HG02852 (cell line): ENCODE measurements at regions not wholly inside any gene's neighbourhood (a gene's known extent, or its start where the extent isn't known, plus 50 kb on each side); places are given as distances from the start of the nearest gene placed in this dataset.
"Not testable (repeated sequence)": the region's sequence is repeated elsewhere in the genome, so short reads cannot be mapped to it uniquely, and the experiment has no call there.

Experiments used
- ATAC-seq: cut with Tn5 transposase; IDR thresholded peaks from one replicate; pipeline ENCODE4 v1.9.1; 2021; ENCODE audit warnings: mild to moderate bottlenecking, moderate library complexity; ENCODE audit not compliant: unreplicated experiment

DNA sequence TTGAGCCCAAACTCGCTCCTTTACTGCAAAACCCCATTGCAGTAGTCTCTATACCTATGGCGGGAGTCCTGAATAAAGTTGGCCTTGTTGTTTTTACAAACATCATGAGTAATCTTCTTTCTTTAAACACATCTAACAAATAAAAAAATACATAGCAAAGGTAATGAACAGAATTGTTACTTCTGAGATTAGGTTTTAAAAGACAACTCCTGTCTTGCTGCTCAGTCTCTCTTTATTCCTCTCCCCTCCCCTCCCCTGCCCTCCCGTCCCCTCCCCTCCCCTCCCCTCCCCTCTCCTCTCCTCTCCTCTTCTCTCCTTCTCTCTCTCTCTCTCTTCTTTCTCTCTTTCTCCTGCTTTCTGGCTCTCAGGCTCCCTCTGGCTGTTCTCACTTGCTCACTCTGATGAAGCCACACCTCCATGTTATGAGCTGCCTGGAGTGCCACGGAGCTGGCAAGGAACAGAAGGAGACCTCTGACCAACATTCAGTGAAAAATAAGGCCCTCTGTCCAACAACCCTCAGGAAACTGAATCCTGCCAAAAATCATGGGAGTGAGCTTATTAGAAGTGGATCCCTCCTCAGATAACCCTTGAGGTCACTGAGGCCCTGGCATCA is 300.7 kb upstream of the MIR17HG start:
- ATAC-seq, result no peak

DNA sequence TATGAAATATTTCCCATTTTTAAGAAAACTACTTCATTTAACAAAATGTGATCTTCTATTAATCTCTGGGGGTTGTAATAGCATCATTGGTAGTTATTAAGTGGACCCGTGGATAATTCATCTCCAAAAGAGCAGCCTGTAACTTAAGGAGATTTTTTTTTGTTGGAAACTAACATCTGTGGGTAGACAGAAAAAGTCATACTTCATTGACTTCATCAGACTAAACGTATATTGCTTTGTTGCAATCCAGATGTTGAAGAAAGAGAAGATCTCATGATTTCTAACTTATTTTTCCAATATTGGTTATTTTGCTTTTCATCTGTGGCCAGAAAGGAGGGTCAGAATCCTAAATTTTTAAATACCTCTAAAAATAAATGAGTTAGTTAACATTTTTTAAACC is 296.5 kb upstream of the MIR17HG start:
- ATAC-seq, result no peak

DNA sequence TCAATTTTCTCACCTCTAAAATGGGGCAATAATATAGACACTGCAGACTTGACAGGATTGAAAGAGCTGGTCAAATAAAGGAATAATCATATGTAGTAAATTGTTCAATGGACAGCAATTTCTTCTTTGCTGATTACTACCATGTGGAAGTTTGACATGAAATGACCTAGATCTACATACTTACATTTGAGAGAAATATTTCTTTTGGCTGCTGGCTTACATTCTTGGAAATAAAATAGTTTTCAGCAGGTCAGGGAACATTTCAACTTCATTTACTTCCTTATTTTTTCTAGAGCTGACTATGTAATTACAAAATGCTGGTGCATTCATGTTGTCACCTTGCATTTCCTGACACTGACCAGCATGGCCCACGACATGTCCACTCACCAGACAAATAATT is 294.6 kb upstream of the MIR17HG start:
- ATAC-seq, result no peak

DNA sequence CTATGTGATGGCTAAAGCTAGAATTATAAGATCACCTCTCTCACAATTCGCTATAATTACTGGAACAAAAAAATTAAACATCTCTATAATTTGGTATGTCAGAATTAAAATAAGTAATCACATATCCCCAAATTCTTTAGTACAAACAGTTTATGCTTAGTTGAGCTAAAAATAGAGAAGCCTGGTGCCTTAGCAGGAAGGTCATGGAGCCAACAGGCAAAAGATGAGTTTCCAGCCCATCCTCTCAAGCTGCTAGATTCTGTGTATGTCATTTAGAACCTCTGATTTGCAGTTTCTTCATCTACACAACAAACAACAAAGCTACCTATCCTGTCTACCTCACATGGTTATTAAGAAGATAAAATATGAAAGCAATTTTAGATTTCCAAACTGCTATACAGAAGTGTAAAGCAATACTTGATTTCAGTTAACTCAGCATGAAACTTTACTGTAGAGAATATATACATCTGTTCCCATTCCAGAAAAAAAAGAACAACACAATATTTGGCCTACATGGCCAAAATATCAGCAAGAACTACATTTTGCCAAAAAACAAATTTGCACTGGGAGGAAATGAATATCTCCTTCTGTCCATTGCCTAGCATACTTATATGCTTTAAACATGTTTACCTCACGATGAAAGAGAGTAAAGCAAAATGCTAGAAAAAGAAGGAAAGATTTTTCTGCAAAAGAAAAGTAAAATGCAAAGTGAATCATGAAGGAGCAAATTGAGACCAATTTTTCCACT is 294.0 kb upstream of the MIR17HG start:
- ATAC-seq, result no peak

DNA sequence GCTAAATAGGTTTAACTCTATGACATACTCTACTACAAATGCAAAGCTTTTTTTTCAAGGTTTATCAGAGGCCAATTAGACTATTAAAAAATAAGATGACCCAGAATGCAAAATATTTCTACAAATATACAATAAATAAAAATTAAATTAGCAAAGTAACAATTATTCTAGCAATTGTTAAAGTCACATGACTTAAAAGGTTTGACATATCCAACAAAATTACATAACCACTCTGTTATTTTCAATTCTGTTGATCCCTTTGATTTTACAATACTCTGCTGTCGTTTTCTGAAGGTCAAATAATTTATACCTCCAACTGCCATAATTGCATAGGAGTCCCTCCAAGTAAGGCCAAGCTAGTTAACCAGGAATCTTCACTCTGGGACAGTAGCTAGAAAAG is 292.6 kb upstream of the MIR17HG start:
- ATAC-seq, result no peak

DNA sequence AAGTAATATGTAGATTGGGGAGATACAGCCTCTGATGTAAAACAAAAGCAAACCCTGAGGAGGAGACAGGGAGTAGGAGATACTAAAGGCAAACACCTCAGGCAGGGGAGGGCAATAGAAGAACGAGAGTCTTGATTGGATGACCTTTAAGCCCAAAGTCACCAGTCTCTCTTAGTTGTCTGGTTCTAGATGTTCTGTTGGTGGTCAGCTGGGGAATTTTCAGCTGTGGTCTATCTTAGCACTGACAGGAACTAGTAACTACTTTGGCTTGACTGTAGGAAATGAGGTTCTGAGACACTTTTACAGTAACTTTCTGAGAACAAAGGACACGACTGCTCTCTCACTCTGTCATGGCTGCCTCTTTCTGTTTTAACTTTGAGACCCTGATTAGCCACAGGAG is 290.7 kb upstream of the MIR17HG start:
- peak; percentile 90 for ATAC-seq

DNA sequence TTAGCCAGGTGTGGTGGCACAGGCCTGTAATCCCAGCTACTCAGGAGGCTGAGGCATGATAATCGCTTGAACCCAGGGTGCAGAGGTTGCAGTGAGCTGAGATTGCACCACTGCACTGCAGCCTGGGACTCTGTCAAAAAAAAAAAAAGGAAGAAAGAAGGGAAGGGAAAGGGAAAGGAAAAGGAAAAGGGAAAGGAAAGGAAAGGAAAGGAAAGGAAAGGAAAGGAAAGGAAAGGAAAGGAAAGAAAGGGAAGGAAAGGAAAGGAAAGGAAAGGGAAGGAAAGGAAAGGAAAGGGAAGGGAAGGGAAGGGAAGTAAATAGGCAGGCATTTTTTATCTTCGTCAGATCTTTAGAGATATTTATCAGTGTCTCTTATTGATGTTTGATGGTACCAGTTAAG is 290.0 kb upstream of the MIR17HG start:
- ATAC-seq, result not testable (repeated sequence)

DNA sequence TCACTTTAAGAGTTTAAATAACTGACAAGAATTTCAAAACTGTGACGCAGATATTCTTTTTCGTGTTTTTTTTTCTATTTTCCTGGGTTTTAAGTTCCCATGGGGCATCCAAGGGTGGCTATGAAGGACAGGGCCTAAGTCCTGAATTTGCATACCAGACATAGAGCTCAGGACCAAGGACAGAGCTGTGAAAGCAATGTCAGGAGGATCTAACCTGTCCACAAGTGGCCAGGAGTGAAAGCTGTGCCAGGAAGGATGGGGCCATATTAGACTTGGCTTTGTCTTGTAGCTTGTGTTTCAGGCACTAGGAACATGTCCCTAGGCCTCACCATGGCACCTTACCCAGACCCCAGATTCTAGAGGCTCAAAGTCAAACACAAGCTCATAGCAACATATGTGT is 289.4 kb upstream of the MIR17HG start:
- ATAC-seq, result no peak

DNA sequence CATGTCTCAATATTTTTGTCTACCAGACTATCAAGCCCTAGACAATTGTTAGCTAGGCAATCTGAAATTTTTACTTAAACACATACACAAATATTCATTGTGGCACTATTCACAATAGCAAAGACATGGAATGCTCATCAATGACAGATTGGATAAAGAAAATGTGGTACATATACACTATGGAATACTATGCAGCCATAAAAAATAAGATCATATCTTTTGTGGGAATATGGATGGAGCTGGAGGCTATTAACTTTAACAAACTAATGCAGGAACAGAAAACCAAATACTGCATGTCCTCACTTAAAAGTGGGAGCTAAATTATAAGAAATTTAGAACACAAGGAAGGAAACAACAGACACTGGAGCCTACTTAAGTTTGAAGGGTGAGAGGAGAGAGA is 288.6 kb upstream of the MIR17HG start:
- ATAC-seq, result no peak

DNA sequence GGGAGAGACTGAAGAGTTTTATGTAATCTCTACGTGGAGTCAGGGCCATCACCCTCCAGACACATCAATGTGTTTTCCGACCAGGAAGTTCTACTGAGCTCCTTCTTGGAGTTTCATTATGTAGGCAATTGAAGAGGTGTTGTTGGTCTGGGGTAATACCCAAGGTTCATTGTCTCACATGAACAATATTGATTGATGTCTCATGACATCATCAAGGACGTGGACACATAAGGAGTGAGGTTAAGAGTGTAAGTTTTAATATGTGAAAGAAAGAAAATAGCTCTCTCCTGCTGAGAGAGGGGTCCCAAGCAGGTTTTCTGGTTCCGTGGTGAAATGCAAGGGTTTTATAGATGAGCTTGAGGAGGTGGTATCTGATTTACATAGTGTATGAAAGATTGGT is 280.7 kb upstream of the MIR17HG start:
- no peak for ATAC-seq

DNA sequence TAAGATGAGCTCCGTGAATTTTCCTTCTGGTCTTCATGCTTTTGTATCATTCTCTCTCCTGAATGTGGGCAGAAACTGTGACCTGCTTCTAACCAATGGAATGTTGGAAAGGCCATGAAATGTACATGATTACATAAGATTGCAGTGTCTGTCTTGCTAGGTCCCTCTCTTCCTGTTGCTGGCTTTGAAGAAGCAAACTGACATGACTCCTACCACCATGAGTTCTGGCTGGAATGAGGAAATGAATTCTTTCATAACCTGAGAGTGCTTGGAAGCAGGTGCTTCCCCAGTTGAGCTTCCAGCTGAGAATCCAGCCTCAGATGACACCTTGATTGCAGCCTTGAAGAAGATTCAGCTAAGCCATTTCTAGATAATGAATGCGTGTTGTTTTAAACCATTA is 275.0 kb upstream of the MIR17HG start:
- ATAC-seq, result no peak

DNA sequence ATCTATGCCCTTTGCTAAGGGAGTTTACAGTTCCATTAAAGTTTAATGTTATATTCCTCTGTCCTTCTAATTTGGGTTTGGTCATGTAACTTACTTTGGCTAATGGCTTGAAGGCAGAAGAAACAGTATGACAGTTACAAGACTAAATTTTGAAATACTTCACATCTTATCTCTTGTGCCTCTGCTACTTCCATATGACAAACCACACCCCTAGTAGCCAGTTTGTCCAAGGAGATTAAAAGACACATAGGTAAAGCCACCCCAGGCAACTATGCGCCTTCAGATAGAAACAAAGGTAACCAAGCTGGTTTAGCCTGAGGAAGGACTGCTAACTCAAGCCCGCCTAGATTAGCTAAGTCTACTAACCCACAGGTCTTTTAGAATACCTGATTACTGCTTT is 273.4 kb upstream of the MIR17HG start:
- no peak for ATAC-seq

DNA sequence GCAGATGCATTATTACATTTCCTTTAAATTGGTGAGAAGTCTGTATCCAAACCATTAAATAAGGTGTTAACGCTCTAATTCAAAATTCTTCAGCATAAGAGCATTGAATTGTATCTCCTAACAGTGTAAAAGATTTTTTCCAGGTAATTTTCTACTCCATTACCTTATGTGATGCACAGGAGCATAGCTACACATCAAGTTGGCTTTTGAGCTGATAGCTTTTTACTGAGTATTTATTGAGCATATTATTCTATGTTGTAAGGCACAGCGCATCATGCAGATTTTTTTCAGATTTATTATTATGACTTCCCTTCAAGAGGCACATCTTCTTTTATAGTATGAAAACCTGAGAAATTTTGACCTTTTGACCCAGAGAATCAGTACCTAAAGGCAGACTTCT is 270.7 kb upstream of the MIR17HG start:
- ATAC-seq, result no peak

DNA sequence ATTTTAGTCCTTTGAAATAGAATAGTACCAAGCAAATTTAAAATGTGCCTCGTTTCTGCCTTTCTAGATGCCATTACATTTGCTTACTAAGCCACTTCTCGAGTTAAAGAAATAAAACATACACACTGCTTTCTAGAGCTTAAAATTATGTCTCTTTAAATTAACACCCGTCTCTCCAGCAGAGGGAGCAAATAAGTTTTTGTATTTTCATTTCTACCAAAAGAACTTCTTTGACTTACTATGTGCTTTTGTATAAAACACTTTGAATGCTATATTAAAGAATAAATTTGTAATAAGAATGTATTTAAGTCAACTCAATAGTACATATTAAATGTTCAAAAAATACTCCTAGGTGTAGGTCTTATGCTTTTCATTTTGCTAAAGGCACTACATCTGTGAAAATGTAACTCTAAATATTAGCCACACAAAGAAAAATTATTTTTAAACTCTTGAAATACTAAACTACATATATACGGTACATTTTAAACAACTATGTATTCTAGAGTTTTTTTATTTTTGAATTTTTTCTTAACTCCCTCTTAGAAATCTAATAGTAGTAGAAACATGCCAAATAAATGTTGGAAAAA is 269.3 kb upstream of the MIR17HG start:
- no peak for ATAC-seq

DNA sequence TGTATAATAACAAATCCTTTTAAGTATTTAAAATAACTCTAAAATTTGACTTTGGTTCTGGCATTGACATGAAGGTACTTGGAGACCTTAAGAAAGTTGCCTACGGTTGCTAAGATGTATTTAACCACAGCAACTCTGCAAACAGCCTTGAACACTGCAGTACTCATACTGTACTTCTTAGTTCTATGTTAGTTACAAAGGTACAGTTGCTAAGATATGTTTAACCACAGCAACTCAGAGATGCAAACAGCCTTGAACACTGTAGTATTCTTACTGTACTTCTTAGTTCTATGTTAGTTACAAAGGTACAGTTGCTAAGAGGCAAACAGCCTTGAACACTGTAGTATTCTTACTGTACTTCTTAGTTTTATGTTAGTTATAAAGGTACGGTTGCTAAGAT is 268.3 kb upstream of the MIR17HG start:
- ATAC-seq, result no peak

DNA sequence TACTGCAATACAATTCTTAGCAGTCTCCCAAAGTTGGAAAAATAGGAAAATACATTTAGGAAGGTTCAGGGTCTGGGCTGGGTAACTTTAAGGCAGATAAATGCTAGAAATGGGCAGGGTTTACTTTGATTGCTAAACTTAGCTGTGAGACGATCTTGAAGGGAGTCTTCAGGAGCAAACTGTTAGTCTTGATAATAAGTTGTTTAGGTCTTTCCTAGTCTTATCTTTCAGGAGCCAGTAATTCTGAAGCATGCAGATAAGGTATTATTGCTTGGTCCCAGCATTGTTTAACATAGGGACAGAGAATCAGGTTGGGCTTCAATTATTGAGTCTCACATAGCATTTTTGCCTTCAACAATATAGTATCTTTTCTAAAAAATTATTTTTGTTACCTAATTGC is 262.4 kb upstream of the MIR17HG start:
- no peak for ATAC-seq

DNA sequence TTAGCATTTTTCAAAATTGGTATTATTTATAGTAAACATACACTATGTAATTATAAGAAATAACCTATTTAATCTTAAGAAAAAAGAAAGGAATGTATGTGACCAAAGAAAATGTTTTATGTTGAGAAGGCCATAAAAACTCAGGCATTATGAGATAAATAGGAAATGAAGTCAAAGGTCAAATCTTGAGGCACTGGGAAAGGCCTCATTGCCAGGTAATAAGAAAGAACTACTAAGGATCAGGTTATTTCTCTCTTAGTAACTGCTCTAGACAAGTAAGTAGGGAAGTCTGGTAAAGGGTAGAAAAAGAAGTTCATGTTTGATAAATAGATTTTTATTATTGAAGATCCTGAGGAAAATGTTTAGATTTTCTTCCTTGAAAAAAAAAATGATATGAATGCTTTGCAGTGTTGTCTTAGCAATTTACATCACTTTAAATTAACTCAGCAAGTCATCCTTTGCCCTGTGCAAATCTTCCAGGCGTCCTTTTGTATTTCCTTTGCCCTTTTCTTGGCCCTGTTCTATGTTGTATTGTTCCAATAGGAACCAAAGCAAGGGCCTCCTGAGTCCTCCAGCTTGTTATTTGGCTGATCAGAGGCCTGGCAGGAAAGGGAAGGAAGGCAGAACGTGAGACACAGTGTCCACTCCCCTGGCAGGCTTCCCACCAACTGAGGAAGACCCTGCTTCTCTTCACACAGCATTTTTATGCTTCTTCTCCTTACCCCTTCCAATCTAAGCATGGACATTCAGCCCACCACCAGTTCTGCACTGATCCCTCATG is 260.4 kb upstream of the MIR17HG start:
- no peak for ATAC-seq

DNA sequence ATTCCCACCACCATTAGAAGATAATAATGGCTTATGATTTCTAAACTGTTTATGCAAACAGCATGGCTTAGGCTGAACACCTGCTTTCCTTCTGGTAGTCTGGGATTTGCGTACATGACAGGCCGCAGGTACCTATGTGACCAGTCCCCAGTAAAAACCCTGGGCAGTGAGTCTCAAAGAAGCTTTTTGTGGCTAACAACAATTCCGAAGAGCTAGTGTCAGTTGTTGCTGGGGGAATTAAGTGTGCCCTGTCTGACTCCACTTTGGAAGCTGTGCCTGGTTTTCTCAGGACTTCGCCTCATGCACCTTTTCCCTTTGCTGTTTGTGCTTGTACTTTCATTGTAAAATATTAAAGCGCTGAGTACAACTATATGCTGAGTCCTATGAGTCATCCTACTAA is 250.2 kb upstream of the MIR17HG start:
- ATAC-seq, result no peak

DNA sequence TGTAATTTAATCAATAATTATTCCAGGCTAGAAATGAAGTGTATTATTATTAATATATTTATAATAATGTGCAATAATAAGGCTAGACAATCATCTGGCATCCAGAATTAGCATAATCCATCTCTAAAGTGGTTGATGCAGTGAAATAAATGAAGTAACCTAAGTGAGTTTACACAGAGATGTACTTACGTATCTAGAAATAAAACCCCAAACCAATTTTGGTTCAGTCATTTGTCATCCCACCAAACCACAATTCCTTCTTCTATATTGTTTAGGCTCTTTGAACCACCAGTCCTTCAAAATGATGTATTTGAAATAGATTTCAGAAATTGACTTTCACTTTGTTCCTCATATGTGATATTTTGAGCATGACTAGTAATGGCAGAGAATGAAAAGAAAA is 247.6 kb upstream of the MIR17HG start:
- no peak for ATAC-seq

DNA sequence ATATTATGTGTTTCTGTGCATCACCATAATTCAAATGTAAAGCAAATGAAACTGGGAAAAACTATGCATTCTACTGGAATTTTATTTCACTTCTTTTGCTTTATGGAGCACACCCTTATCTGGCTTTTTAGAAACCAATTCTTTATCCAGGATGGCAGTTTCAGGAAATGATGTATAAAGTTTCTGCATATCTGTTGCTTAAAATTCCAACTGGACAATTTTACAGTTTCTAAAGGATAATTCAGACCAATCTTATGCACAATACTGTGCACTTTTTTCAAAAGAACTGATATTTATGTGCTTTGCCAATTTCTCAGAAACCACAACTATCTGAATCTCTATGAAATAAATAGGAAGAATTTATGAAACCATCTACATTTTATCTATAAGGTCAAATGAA is 246.5 kb upstream of the MIR17HG start:
- no peak for ATAC-seq

DNA sequence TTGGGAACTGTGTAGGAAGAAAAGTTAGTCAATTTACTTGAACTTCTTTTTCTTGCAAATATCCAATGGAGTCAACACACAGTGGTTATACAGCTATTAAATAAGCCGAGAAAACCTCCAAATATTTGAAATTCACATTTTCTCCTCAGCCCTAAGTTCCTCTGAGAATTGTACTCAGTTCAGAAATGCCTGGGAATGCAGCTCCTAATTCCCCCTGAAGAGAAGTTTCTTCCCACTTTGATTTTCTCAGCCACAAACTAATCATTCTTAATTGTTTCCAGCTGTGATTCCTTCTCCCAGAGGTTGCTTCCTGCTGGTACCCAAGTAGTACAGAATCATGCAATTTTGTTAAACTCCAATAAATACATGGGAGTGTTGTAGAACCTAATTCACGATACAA is 246.1 kb upstream of the MIR17HG start:
- no peak for ATAC-seq

DNA sequence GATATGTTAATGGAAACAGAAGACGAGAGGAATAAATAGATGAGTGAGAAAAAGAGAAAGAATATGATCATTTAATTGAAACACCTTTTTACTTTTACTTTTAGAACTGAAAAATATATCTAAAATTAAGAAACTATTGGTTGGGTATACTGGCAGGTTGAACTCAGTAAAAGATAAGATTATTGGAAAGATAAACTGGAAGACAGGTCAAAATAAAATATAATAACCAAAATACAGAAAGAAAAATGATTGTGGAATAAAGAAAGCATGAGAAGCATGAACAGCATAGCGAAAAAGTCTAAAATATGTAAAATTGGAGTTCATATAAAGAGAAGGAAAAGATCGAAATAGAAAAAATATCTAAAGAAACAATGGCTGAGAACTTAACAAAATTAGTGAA is 242.2 kb upstream of the MIR17HG start:
- ATAC-seq, result no peak
